Vagina (tissue), 2 donors: ENCODE measurements at regions not wholly inside any gene's neighbourhood (a gene's known extent, or its start where the extent isn't known, plus 50 kb on each side); places are given as distances from the start of the nearest gene placed in this dataset.

ENCODE experiments used
- CTCF ChIP-seq, 3 experiments: fragments of 450-650 bp in 2 of 3; fragments of 200-600 bp in 1 of 3; sonication (generic) in 1 of 3; IDR thresholded peaks; one replicate each; pipeline ENCODE4 v1.5.1; 2017 to 2019; ENCODE audit warnings: antibody characterized with exemption in 3 of 3, mild to moderate bottlenecking in 2 of 3, moderate library complexity in 2 of 3
- POLR2A ChIP-seq, 2 donors: fragments of 450-650 bp; IDR thresholded peaks; one replicate each; pipeline ENCODE4 v1.6.1; 2017; ENCODE audit warnings: antibody characterized with exemption in 2 of 2, mild to moderate bottlenecking in 2 of 2, moderate library complexity in 2 of 2
- POLR2AphosphoS5 ChIP-seq, 2 donors: sonication (generic); formaldehyde crosslinking; IDR thresholded peaks; one replicate each; pipeline ENCODE4 v1.9.0; 2017; ENCODE audit warnings: antibody characterized with exemption in 2 of 2, mild to moderate bottlenecking in 2 of 2, low read depth in 1 of 2; ENCODE audit not compliant: insufficient read depth in 1 of 2

- TF ChIP-seq CTCF (IDR thresholded peaks at IDR 0.05) (no peak), POLR2AphosphoS5 (IDR thresholded peaks at IDR 0.05; ENCODE audit: insufficient read depth in 1 of 2, low read depth in 1 of 2) (no peak), POLR2A (IDR thresholded peaks at IDR 0.05) (no peak)
Measured at GRCh38 chr11:7168741-7168990, 79.9 kb downstream of the RBMXL2 start.
